ENCODE measurements at regions not wholly inside any gene's neighbourhood (a gene's known extent, or its start where the extent isn't known, plus 50 kb on each side); places are given as distances from the start of the nearest gene placed in this dataset.

DNA sequence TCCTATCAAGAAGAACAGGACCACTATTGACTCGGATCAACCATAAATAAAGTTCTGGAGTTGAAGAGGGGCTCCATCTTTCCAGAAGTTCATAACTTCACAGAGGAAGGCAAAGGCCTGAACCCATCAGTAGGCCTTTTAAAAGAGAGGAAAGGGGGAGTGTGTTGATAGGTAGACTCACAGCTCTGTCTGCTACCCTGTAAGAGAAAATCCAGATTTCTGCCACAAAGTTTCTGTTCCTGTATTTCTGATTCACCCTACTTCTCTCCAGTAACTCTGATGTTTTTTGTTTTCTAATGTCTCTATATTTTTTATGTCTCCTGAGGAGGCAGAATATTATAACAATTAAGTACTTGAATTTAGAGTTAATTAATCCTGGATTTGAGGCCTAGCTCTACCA lies 564.0 kb downstream of the TNS1 start:
- no peak for DNase-seq (ENCODE audit: low read depth)

DNA sequence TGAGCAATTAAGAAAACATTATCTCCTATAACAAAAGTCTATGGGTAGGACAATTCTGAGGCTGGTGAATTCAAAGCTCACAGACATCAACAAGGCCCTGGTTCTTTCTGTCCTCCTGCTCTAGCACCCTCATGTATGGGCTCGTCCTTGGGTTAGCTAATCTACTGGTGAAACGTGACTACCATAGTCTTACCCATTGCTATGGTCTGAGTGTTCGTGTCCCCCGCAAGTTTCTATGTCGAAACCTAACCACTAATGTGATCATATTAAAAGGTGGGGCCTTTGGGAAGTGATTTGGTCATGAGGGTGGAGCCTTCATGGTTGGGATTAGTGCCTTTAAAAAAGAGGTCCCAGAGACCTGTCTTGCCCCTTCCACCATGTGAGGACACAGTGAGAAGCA lies 564.7 kb downstream of the TNS1 start:
- DNase-seq (ENCODE audit: low read depth), result no peak

DNA sequence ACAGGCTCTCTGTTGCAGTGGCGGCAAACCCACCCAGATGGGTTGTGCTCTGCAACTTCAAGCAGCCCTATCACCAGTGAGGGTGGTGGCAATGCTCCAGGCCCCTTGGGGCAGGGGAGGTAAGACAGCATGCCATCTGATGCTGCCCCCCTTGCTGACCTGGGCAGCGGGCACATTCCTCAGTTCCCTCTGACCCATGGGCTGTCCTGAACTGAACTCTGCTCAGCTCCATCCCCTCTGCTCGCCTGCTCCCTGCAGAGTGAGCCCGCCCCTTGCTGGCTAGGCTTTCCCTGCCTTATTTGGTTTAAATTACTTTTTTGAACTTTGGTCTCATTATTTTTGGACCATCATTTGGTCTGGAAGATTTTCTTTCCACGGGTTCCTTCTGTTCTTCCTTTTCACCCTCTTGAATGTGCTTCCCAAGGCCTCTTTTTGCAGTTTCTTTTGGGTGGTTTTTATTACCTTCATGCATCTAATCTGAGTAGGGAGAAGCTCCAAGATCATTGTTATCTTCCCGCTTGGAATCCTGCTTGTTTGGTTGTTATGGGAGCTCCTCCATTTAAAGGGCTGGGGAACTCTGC lies 565.4 kb downstream of the TNS1 start:
- no peak for DNase-seq (ENCODE audit: low read depth)

DNA sequence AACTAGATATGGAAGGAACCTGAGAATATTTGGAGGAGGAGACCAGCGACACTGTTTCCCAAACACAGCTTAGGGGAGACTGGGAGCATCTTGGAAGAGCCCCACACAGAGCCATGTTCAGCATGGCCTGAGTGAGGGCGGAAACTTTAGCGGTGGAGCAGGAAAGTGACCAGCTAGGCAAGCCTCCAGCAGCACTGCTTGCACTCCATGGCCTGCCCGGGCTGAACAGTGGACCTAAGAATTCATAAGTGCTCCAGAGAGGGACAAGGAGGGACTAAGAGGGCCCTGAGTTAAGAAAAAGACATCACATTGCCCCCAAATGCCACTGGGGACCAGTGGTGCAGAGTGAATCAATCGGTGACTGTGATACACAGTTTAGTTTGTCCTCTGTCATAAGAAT lies 566.4 kb downstream of the TNS1 start:
- DNase-seq (ENCODE audit: low read depth), result no peak

DNA sequence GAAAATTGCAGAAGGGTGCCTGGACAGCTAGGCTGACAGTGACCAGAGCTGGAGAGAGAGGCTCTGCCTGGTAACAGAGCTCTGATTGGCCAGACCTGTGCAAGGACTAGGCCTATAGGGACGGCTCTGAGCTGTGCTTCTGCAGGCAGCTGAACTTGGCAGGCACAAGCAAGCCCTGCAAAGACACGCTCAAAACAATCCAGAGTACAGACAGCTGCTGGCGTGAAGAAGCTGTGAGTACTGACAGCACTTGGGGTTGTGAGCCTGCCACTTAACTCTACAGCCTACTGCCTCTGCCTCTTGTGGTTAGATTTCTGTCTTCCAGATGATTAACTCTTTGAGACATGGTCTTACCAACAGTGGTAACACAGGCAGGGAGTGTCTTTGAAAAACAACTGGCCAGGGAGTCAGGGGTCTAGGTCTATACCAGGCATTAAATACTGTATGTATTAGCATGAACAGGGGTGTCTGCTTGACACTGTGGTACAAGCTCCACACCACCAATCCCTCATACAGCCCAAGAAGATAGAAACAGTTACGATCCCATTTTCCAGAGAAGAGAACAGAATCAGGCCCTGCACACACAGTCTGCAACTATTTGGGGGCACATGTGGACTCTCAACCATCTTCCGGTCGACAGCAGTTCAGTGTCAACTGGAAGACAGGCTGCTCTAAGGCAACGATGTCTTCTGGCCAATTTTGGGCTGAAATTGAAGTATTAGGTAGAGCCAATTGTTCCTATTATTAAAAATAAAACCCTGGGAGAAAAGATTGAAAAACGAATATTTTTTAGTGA lies 568.4 kb downstream of the TNS1 start:
- peak; percentile 100 for DNase-seq (ENCODE audit: low read depth)

DNA sequence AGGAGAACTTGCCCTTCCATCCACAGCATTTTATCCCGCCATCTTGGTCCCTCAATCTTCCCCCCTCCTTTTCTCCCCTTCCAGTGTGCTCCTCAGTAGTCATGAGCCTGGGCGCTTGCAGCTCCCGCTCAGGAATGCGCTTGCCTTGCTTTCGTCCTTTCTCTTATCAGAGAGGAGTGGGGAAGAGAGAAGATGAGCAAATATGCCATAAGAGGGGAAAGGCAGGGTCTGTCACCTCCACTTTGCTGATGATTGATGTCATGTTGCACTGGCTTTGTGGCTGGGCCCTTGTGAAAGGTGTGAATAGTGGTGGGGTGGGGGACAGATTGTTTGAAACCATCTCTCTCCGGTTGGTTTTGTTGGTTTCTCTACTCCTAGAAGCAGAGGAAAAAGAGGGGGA lies 569.3 kb downstream of the TNS1 start:
- no peak for DNase-seq (ENCODE audit: low read depth)

DNA sequence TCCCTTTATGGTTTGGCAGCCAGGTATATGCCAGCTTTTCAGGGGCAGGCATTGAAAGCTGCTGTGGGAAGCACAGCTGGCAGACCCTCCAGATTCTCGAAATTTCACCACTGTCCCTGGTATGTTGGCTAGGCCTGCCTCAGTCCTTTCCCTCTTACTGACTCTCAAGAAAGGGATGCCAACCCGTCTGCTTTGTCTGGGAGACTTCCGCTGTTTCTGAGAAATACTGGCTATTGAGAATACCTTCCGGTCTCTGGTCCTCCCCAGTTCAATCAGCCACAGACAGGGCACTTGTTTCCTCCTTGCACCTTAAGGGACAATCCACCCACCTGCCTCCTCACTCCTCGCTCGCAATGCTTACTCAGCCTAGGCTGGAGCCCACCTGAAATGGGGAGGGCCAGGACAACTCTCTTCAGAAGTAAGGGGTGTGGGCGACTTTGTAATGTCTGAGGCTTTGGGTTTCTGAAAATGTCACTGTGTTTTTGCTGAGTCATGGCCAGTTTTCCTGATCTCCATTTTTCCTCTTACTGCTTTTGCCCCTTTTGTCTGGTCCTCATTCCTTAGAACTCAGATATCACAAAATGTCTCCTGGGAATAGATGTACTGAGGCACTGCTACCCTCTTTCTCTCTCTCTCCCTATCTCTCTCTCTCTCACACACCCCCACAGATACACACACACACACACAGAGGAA lies 571.1 kb downstream of the TNS1 start:
- no peak for DNase-seq (ENCODE audit: low read depth)

DNA sequence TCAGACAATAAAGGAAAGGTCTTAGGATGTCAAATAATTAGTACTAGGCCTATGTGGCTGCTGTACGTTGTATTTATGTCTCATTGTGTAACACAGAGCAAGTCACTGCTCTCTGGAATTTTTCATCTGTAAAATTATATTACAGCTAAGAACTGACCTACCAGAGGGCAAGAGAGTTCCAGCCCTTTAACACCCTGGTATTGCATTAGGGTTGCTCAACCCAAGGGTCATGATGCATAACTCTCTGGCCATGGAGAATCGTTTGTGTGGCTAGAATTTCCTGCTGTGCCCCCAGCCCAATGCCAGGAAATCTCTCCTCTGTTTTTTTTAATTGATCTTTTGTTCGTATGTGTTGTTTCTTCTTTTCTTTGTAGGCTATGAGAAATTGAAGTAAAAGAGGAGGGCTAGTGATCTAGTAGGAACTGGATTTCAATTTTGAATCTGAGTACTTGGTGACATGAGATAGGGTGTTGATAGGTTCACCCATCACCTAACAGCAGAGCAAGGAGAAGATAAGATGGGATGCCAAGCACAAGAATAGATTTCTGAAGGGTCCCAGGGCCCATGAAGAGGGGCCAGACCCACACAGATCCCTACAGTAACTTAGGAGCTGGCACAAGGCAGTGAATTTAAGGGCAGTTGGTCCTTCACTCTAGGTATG lies 571.2 kb upstream of the TNP1 start:
- DNase-seq (ENCODE audit: low read depth), result peak; percentile 63

DNA sequence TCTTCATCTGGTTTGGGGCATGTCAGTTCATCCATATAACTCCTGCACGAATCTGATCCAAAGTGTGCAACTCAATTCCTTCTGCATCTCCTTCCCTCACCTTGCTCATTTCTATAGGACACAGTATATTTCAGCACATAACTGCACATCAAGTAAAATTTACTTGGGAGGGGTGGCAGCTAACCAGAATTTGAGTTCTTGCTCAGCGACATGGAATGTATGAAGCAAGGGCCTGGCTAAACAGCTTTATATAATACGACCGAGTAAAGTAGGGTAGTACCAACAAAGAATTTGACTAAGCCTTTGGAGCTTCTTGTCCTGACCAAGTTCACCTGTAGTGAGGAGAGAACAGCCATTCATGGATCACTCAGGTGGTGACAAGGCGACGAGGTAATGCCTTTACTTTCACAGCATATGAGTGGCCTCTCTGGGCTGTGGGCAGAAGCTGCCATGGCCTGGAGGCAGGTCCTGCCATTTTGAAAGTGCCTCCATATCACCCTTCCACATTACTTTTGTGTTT lies 570.2 kb upstream of the TNP1 start:
- DNase-seq (ENCODE audit: low read depth), result peak; percentile 52

DNA sequence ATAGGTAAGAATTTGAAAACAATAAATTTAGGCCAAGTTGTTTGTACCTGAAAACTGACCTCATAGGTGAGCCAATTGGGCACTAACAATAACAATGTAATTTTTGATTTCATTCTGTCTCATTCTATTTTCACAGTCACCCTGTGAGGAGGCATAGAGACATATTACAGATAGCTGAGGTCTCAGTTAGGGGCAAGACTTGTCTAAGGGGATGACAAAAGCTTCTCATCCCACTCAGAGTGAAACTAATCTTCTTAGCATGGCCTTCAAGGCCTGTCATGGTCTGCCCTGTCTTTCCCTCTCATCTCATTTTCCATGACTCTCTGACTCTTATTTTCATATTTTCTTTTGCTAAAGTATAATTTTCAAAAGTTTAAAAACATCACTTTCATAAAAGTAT lies 562.0 kb upstream of the TNP1 start:
- DNase-seq (ENCODE audit: low read depth), result no peak

DNA sequence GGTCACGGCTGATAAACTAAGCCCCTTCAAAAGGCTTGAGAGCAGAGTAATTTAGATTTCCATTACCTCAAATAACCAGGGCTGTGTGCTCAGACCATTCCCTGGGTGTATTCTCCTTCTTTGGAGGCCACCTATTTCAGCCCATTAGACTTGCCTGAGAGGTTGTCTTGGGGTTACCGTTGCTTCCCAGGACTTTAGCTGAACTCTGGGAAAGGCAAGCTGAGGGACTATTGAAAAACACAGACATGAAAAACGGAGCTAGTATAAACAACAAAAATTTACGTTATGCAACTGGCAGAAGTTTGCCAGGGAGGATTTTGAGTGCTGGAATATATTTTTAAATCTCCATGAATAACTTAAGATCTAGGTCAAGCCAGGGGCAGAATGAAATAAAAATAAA lies 561.0 kb upstream of the TNP1 start:
- DNase-seq (ENCODE audit: low read depth), result no peak

DNA sequence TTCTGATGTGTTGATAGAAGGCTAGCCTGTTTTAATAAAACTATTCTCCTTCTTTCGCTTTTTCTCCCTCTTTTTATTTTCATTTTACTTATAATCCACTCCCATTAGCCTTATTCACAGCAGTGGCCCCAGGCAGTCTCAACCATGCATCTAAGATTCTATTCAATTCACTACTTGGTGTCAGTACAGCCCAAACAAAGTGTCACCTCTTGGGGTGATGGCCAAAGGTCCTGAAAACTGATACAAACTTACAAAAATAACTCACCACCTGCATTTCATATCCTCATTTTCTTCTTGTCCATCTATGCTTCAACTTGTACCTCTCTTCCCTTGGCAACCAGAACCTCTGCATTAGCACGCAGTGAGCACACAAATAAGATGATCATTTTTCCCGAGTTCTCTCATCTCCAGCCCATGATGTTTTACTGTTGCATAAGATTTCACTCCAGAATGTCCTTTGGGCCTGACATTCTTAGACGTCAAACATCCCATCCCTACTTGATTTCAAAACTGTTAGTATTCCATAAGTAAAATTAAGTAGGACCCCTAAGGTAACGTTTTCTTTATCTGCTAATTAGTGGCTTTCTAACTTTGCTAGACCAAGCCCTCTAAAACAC lies 559.3 kb upstream of the TNP1 start:
- no peak for DNase-seq (ENCODE audit: low read depth)

DNA sequence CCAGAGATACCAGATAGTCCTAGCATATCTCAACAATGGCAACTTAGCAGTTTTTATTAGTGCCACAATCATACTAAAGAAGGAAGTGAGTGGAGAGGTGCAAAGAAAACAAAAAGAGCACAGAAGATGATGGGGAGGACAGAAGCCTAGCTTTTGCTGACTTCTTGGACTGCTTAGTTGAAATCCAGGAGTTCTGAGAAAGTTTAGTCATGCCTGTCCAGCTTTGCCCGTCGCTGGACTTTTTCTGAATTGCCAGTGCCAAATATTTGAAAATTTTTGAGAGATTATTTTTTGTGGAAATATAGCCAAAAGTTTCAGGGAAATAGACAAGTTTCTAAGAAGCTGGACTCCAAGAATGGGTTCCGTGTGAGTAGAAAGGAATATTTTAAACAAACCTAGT lies 558.7 kb upstream of the TNP1 start:
- no peak for DNase-seq (ENCODE audit: low read depth)

DNA sequence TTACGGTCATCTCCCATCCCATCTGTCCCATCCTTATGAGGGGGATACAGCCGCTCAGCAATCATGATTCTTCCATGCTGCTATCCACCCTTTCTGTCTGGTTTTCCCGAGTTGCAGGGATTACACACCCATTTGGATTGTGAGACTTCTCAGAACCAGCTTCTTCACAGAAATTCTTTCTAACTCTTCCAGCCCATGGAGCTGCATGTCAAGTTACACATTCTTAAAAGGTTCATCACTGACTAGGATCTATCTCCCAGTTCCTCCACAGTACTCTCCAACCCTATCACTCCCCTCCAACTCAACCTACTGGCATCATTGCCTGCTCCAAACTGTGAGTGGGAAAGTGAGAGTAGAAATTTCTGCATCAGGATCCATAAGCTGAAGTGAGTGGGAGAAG lies 558.2 kb upstream of the TNP1 start:
- DNase-seq (ENCODE audit: low read depth), result peak; percentile 44

DNA sequence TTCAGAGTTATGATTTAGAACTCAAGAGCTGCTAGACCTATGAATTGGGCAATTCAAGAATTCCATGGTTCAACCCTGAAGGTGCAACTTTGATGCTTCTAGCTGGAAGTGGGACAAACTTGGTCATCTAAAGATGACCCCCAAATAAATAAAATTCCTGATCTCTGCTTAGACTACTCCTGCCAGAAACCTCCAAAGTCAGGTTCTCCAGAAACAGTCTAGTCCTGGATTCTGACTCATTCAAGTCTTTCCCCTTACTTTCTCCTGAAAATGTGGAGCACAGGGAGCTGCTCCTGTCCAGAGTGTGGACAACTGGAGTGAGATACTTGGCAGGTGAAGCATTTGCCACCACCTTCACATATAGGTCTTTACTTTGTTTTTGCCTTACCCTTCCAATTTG lies 557.7 kb upstream of the TNP1 start:
- DNase-seq (ENCODE audit: low read depth), result no peak

DNA sequence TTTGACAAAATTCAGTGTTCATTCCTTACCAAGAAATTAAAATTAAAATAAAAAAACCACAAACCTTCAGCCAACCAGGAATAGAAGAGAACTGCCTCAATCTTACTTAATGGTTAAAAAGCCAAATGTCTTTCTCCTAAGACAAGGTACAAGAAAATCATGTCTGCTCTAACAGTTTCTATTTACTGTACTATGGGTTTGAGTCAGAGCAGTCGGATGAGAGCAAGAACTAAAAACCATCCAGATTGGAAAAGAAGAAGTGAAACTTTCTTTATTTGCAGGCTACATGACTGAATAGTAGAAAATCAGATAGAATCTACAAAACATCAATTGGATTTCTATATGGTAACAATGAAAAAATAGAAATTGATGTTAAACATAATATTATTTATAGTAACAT lies 555.5 kb upstream of the TNP1 start:
- no peak for DNase-seq (ENCODE audit: low read depth)

DNA sequence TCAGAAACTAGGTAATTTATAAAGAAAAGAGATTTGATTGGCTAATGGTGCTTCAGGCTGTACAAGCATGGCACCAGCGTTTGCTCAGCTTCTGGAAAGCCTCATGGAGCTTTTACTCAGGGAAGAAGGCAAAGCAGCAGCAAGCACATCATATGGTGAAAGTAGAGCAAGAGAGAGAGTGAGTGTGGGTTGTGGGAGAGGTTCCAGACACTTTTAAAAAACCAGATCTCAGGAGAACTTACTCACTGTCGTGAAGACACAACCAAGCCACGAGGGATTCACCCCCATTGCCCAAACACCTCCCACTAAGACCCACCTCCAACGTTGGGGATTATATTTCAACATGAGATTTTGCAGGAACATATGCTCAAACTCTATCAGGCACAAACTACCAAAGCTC lies 554.6 kb upstream of the TNP1 start:
- no peak for DNase-seq (ENCODE audit: low read depth)

DNA sequence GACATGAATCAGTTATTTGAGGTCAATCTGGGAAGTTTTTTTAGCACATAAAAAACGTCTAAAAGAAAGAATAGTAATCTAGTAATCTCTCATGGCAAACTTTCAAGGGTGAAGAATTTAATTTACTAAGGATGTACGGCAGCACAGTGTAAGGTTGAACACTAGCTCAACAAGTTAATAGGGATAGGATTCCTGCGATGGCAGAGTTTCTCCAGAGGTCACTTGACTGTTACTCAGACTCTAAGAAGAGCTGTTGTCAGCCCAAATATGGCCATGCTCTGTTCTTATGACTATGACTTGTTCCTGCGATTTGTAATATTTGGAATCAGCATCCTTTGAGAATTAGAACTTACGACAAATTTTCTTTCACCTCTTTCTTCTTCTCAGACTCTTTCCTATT lies 553.3 kb upstream of the TNP1 start:
- DNase-seq (ENCODE audit: low read depth), result peak; percentile 55

DNA sequence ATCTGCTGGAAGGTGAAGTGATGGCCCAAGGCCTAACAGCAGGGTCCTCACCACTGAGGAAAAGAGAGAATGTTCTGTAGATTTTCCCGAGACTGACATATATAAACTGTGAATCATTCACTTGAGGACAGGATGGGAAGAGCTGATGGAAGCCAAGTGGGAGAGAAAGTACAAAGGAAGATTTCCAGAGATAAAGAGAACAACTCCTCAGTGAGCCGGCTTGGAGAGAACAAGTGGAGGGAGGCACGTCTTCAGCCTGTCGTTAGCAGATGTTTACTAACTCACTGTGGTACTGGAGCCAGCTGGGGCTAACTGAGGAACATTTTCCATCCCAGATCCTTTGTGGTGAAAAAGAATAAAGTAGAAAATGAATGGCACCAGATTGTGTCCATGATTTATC lies 552.9 kb upstream of the TNP1 start:
- no peak for DNase-seq (ENCODE audit: low read depth)

DNA sequence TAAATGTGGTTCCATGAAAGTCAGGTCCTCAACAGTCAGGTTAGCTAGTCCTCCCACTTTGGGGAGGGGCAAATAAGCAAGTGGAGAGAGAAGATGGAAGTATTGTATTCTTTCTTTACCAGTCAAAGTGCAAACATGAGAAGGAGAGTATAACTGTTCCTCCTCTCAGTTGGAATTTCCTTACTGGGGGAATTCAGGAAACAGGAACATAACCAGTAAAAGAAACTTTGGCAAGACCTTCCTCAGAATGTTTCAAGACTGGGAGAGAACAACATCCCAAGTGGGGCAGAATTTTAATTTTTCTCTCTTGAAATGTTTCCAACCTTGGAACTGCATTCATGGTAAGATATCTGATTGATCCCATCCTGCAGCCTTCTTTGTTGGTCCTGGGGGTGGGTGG lies 552.4 kb upstream of the TNP1 start:
- no peak for DNase-seq (ENCODE audit: low read depth)

DNA sequence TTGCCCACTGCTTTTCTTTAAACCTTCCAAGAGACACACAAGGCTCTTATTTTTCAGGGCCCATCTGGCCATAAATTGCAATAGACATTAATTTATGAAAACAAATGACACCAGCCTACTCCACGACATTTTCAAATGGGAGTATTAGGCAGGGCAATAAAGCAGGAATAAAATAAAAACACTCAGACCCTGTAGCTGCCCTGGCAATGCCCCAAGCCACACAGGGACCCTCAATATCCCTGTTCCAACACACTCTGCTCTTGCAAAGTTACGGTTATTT lies 550.8 kb upstream of the TNP1 start:
- no peak for DNase-seq (ENCODE audit: low read depth)

DNA sequence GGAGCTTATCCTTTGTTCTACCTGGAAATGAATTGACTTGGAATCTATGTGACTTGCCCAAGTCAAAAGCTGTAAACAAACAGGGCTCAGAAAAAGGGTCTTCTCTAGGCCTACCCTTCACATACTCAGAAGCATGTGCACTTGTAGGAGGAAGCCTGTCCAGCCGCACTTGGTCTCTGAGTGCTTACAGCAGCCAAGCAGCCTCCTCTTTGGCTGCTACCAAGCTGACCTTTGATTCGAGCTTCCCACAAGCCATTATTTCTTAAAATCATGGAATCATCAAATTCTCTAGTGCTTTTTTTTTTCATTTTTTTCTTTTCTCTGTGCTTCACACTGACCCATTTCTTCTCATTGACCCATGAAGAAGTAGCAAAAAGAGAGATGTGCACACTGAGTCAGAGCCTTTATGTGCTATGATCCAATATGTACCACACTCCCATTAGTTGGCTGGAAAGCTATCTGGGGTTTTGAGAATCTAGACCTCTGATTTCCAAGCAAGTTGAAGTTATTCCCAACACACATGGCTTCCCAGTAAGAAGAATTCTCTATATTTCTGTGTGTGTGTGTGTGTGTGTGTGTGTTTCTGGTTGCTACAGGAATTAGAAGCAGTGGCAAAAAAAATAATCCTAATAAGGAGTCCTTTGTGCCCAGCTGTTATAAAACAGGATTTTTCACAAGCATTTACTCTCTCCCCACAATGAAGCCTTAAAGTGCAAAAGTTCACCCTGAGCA lies 550.3 kb upstream of the TNP1 start:
- DNase-seq (ENCODE audit: low read depth), result no peak
